Keratinocyte (primary cell): ENCODE measurements at regions not wholly inside any gene's neighbourhood (a gene's known extent, or its start where the extent isn't known, plus 50 kb on each side); places are given as distances from the start of the nearest gene placed in this dataset.

Source experiments
- DNase-seq: peaks from one replicate; pipeline ENCODE4 v3.0.0-alpha.2; 2011; ENCODE audit warnings: low read depth, missing footprints, low spot score
- FAIRE-seq: peaks from 2 replicates; lab custom pipeline; 2011; peaks lifted over from hg19 to GRCh38; lab: Jason Lieb, UNC
- H2AFZ ChIP-seq: 2 replicates; pipeline ENCODE4 v1.6.0; 2012; ENCODE audit warnings: low read length, control low read depth, inconsistent platforms; ENCODE audit not compliant: control insufficient read depth
- H3K27ac ChIP-seq: 2 replicates; pipeline ENCODE4 v1.5.1; 2011; ENCODE audit warnings: low read length; ENCODE audit not compliant: control insufficient read depth, insufficient read depth
- H3K27me3 ChIP-seq: 3 replicates; pipeline ENCODE4 v1.6.0; 2011; ENCODE audit warnings: low read length; ENCODE audit not compliant: control insufficient read depth, insufficient read depth; ENCODE audit errors: extremely low read depth
- H3K36me3 ChIP-seq, 2 experiments: 2 replicates in 1 of 2; 3 replicates in 1 of 2; pipeline ENCODE4 v1.5.1; 2011; ENCODE audit warnings: low read length in 2 of 2, mild to moderate bottlenecking in 1 of 2; ENCODE audit not compliant: control insufficient read depth in 2 of 2, insufficient read depth in 2 of 2; ENCODE audit errors: extremely low read depth in 1 of 2
- H3K4me1 ChIP-seq: 3 replicates; pipeline ENCODE4 v1.5.1; 2011; ENCODE audit warnings: low read length; ENCODE audit not compliant: control insufficient read depth, insufficient read depth; ENCODE audit errors: extremely low read depth
- H3K4me2 ChIP-seq: 3 replicates; pipeline ENCODE4 v1.6.0; 2011; ENCODE audit warnings: low read depth, low read length; ENCODE audit not compliant: control insufficient read depth, insufficient read depth; ENCODE audit errors: extremely low read depth
- H3K4me3 ChIP-seq, 3 experiments: fragments of 200-600 bp in 1 of 3; sonication (generic) in 1 of 3; 2 replicates in 2 of 3; 3 replicates in 1 of 3; pipeline ENCODE4 v1.5.1; 2011 to 2016; ENCODE audit warnings: low read length in 3 of 3, mild to moderate bottlenecking in 3 of 3, control low read depth in 2 of 3, inconsistent platforms in 1 of 3, low read depth in 1 of 3, mixed read lengths in 1 of 3, mixed run types in 1 of 3, moderate library complexity in 1 of 3; ENCODE audit not compliant: control insufficient read depth in 2 of 3, insufficient read depth in 2 of 3; ENCODE audit errors: extremely low read depth in 1 of 3
- H3K79me2 ChIP-seq: 2 replicates; pipeline ENCODE4 v1.6.0; 2012; ENCODE audit warnings: low read length; ENCODE audit not compliant: control insufficient read depth, insufficient read depth
- H3K9ac ChIP-seq: 3 replicates; pipeline ENCODE4 v1.6.0; 2011; ENCODE audit warnings: low read length; ENCODE audit not compliant: control insufficient read depth, insufficient read depth; ENCODE audit errors: extremely low read depth
- H3K9me1 ChIP-seq: 3 replicates; pipeline ENCODE4 v1.6.0; 2011; ENCODE audit warnings: low read length; ENCODE audit not compliant: control insufficient read depth, insufficient read depth; ENCODE audit errors: extremely low read depth
- H3K9me3 ChIP-seq: 2 replicates; pipeline ENCODE4 v1.5.1; 2012; ENCODE audit warnings: low read depth, low read length; ENCODE audit not compliant: control insufficient read depth
- H4K20me1 ChIP-seq: 3 replicates; pipeline ENCODE4 v1.6.0; 2011; ENCODE audit warnings: low read length; ENCODE audit not compliant: control insufficient read depth, insufficient read depth; ENCODE audit errors: extremely low read depth
- CTCF ChIP-seq, 3 experiments: IDR thresholded peaks in 1 of 3; conservative IDR thresholded peaks in 1 of 3; optimal IDR thresholded peaks in 1 of 3; 2 replicates in 2 of 3; 3 replicates in 1 of 3; pipeline versions ENCODE3 to v1.5.1; 2011; ENCODE audit warnings: low read length in 3 of 3, mild to moderate bottlenecking in 3 of 3, moderate library complexity in 2 of 3, control low read depth in 1 of 3, inconsistent platforms in 1 of 3; ENCODE audit not compliant: insufficient read depth in 2 of 3; ENCODE audit errors: extremely low read depth in 1 of 3
- EZH2 ChIP-seq: IDR thresholded peaks from one replicate; pipeline ENCODE4 v1.6.1; 2012; ENCODE audit warnings: inconsistent platforms, mild to moderate bottlenecking, low read length, moderate library complexity
- dilution Hi-C: fragments of 300-500 bp; cut with MboI; formaldehyde crosslinking; loops from one replicate; pipeline ENCODE4 v1.7.0; 2020; ENCODE audit warnings: low sequenced_read_pairs; ENCODE audit not compliant: extremely low pct_ligation_motif_present

GRCh38 chr15:70265466-70265978 is 167.8 kb upstream of the TLE3 start:
- FAIRE-seq (no peak), DNase-seq (no peak)
- H3K4me3 ChIP-seq: no peak overlapping the region
- H4K20me1 ChIP-seq: peaks cover 3% of the 10 kb centered on the region
- no peak overlapping the region for H2AFZ ChIP-seq
- no peak overlapping the region for H3K4me2 ChIP-seq
- H3K4me1 ChIP-seq: peaks cover 19% of the 10 kb centered on the region
- peaks cover 38% of the 10 kb centered on the region for H3K27me3 ChIP-seq
- H3K9me1 ChIP-seq: no peaks in the 10 kb centered on the region
- peak in 2 of 3 experiments; percentile 13 to 47 for TF ChIP-seq CTCF (optimal IDR thresholded peaks at IDR 0.05 in 1 of 3, IDR thresholded peaks at IDR 0.05 in 1 of 3, conservative IDR thresholded peaks at IDR 0.05 in 1 of 3; ENCODE audit: extremely low read depth in 1 of 3, insufficient read depth in 2 of 3, low read length in 3 of 3)
- TF ChIP-seq EZH2: no peak
- H3K27ac ChIP-seq: no peak overlapping the region
- H3K9me3 ChIP-seq: no peaks in the 10 kb centered on the region
- no peak overlapping the region for H3K9ac ChIP-seq
- no peaks in the 10 kb centered on the region for H3K79me2 ChIP-seq
- dilution Hi-C loops: no loop called here
- no peaks in the 10 kb centered on the region for H3K36me3 ChIP-seq

DNA sequence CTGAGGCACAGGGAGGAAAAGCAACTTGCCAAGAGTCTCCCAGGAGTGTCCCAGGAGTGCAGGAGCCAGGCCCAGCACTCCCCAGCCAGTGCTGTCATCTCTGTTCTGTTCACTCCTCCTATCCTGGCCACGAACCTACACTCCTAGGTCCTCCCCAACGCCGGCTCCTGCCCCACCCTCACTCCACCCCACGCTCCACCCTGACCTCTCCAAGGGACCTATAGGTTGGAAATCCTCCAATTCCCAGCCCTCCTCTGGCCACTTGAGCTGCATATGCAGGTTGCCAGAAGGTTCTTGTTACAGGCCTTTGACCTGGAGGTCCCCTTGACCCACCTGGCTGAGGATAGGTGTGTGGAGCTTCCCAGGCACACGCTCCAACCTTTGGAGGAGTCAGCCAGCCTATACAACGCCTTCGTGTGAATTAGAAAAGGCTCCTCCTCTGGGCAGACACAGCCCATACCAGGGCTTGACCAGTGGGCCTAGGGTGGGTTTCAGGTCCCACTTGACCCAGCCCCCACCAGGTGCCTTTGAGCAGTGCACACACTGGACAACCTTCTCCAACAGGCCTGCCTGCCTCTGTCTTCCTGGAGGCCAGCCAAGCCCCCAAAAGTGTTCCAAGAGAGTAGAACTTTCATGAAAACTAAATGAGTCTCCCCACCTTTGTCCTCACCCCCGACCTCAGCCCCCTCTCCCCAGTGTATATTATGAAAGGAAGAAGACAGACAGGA is 167.2 kb upstream of the TLE3 start:
- H3K36me3 ChIP-seq: no peaks in the 10 kb centered on the region
- peaks cover 38% of the 10 kb centered on the region for H3K27me3 ChIP-seq
- no peaks in the 10 kb centered on the region for H3K79me2 ChIP-seq
- dilution Hi-C loops: no loop called here
- no peak for TF ChIP-seq CTCF (optimal IDR thresholded peaks at IDR 0.05 in 1 of 3, IDR thresholded peaks at IDR 0.05 in 1 of 3, conservative IDR thresholded peaks at IDR 0.05 in 1 of 3; ENCODE audit: extremely low read depth in 1 of 3, insufficient read depth in 2 of 3, low read length in 3 of 3)
- TF ChIP-seq EZH2: no peak
- peaks cover 19% of the 10 kb centered on the region for H3K4me1 ChIP-seq
- no peaks in the 10 kb centered on the region for H3K9me1 ChIP-seq
- FAIRE-seq (no peak), DNase-seq (no peak)
- H3K4me3 ChIP-seq: no peak overlapping the region
- no peaks in the 10 kb centered on the region for H3K9me3 ChIP-seq
- no peak overlapping the region for H2AFZ ChIP-seq
- H3K4me2 ChIP-seq: no peak overlapping the region
- H3K27ac ChIP-seq: no peak overlapping the region
- no peak overlapping the region for H3K9ac ChIP-seq
- peaks cover 3% of the 10 kb centered on the region for H4K20me1 ChIP-seq
